ENCODE measurements at regions not wholly inside any gene's neighbourhood (a gene's known extent, or its start where the extent isn't known, plus 50 kb on each side); places are given as distances from the start of the nearest gene placed in this dataset.

- no peak for TF ChIP-seq CTCF (conservative IDR thresholded peaks at IDR 0.05; ENCODE audit: low read length)
- no peak for DNase-seq (ENCODE audit: low read depth)
- H3K4me3 ChIP-seq (ENCODE audit: low read length): no peak overlapping the region
These were observed 67.7 kb upstream of the ELOVL6 start for GRCh38 chr4:110266136-110266535.

- DNase-seq (ENCODE audit: low read depth): no peak
- no peak for TF ChIP-seq CTCF (conservative IDR thresholded peaks at IDR 0.05; ENCODE audit: low read length)
- no peak overlapping the region for H3K4me3 ChIP-seq (ENCODE audit: low read length)
These were observed 66.6 kb upstream of the ELOVL6 start for GRCh38 chr4:110265001-110265400.

GRCh38 chr4:110260299-110260698 is 61.9 kb upstream of the ELOVL6 start:
- DNase-seq (ENCODE audit: low read depth): no peak
- no peak for TF ChIP-seq CTCF (conservative IDR thresholded peaks at IDR 0.05; ENCODE audit: low read length)
- H3K4me3 ChIP-seq (ENCODE audit: low read length): no peak overlapping the region

GRCh38 chr4:110250023-110250387 is 51.6 kb upstream of the ELOVL6 start:
- H3K4me3 ChIP-seq (ENCODE audit: low read length): no peak overlapping the region
- TF ChIP-seq CTCF (conservative IDR thresholded peaks at IDR 0.05; ENCODE audit: low read length): no peak
- DNase-seq (ENCODE audit: low read depth): no peak

GRCh38 chr4:110248831-110249253 is 50.4 kb upstream of the ELOVL6 start:
- no peak for DNase-seq (ENCODE audit: low read depth)
- H3K4me3 ChIP-seq (ENCODE audit: low read length): no peak overlapping the region
- no peak for TF ChIP-seq CTCF (conservative IDR thresholded peaks at IDR 0.05; ENCODE audit: low read length)
